OCI-LY3 (cell line): ENCODE measurements at regions not wholly inside any gene's neighbourhood (a gene's known extent, or its start where the extent isn't known, plus 50 kb on each side); places are given as distances from the start of the nearest gene placed in this dataset.

Experiments
- EZH2phosphoT487 ChIP-seq: fragments of 200-600 bp; shearing (Covaris generic); IDR thresholded peaks from 2 replicates; pipeline ENCODE4 v1.6.1; 2018; ENCODE audit warnings: antibody characterized with exemption, mixed run types, low read depth
- TF ChIP-seq, protein P1 (sequence below): fragments of 200-600, 300-600 bp; sonication (generic); IDR thresholded peaks from 2 replicates; pipeline ENCODE4 v1.5.1; 2014; ENCODE audit warnings: antibody characterized with exemption, low read length, low read depth

GRCh38 chr6:27126046-27126814, 121.3 kb upstream of the PRSS16 start:
- TF ChIP-seq, protein P1, sequence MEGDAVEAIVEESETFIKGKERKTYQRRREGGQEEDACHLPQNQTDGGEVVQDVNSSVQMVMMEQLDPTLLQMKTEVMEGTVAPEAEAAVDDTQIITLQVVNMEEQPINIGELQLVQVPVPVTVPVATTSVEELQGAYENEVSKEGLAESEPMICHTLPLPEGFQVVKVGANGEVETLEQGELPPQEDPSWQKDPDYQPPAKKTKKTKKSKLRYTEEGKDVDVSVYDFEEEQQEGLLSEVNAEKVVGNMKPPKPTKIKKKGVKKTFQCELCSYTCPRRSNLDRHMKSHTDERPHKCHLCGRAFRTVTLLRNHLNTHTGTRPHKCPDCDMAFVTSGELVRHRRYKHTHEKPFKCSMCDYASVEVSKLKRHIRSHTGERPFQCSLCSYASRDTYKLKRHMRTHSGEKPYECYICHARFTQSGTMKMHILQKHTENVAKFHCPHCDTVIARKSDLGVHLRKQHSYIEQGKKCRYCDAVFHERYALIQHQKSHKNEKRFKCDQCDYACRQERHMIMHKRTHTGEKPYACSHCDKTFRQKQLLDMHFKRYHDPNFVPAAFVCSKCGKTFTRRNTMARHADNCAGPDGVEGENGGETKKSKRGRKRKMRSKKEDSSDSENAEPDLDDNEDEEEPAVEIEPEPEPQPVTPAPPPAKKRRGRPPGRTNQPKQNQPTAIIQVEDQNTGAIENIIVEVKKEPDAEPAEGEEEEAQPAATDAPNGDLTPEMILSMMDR: no peak
- no peak for TF ChIP-seq EZH2phosphoT487
